ENCODE measurements at regions not wholly inside any gene's neighbourhood (a gene's known extent, or its start where the extent isn't known, plus 50 kb on each side); places are given as distances from the start of the nearest gene placed in this dataset.

DNA sequence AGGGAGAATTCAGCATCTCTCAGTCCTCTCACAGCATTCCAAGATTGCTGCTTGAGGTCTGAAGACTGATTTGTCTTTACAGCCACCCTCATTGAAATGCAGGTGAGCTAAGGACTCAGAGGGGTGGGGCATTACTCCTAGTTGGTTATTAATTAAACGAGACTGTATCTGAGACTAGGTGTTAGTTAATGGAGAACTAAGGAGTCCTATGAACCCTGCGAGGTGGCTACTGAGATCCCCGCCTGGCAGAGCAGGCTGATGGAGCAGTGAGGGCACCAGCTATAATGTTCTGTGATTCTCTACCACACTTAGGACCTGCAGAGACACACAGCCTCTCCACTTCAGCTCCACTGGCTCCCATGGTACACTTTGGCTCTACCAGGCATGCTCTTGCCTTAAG is 215.3 kb downstream of the MID1IP1 start:
- Mint-ChIP-seq H3K4me1 (peaks cover 7% of the 10 kb centered on the region), H3K27me3 (no peaks in the 10 kb centered on the region), H3K36me3 (no peaks in the 10 kb centered on the region), H3K9me3 (no peaks in the 10 kb centered on the region), H3K27ac (no peak overlapping the region), H3K4me3 (no peak overlapping the region)
- ATAC-seq = no peak

DNA sequence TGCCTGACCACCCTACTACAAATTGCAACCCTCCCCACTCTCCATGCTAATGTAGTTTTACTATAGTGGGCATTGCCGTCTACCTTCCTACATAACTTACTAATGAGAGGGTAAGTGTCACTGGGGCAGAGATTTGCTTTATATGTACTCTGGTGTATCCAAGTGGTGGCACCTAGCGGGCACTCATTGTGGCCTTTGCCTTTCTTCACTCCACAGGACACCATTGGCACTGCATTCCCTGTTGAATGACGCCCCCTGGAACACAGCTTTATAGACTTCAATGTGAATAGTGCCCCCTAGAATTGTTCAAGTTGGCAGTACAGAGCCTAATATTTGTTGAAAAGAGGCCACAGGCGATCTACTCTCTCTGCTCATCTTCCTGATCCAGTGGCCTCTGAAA is 215.8 kb downstream of the MID1IP1 start:
- no peaks in the 10 kb centered on the region for H3K36me3 Mint-ChIP-seq
- peaks cover 7% of the 10 kb centered on the region for H3K4me1 Mint-ChIP-seq
- no peak for ATAC-seq
- H3K27me3 Mint-ChIP-seq = no peaks in the 10 kb centered on the region
- no peaks in the 10 kb centered on the region for H3K9me3 Mint-ChIP-seq
- no peak overlapping the region for H3K27ac Mint-ChIP-seq
- H3K4me3 Mint-ChIP-seq = no peak overlapping the region

DNA sequence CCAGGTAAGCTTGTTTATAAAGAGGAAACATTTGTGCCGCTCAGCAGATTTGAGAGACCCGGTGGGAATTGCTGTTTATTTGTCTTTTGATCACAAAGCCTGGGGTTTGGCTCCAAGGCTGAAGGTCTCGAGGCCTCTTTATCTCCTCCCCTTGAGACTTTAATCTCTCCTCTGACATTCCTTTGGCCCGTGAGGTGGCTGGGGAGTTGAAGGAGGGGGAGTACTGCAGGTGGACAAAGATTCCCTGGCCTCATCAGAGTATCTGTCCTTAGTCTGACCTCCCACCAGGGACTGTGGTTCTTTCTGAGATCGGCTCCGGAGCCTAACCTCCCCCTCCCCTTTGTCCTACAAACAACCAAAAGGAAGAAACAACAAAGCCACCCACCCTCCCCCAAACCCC is 216.5 kb downstream of the MID1IP1 start:
- H3K4me3 Mint-ChIP-seq = no peak overlapping the region
- H3K36me3 Mint-ChIP-seq = no peaks in the 10 kb centered on the region
- no peaks in the 10 kb centered on the region for H3K9me3 Mint-ChIP-seq
- ATAC-seq = no peak
- H3K4me1 Mint-ChIP-seq = peaks cover 7% of the 10 kb centered on the region
- no peak overlapping the region for H3K27ac Mint-ChIP-seq
- H3K27me3 Mint-ChIP-seq = no peaks in the 10 kb centered on the region

DNA sequence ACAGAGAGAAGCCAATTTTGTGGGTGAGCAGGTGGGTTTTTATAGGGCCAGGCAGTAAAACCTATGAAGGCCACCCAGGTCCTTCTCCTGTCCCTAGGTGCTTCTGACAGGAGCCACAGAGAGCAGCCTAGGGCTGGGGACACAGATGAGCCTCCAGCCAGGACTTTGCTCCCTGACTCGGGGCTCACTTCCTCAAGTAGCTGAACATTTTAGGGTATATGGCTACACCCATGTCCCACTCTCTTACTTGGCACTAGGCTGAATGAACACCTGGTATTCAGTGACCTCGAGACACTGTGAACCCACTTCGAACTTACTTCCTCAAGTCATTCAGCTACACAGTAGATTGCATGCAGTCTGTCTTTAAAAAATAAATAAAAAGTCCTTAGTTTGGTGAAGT is 217.3 kb downstream of the MID1IP1 start:
- Mint-ChIP-seq H3K4me3 (no peak overlapping the region), H3K27me3 (no peaks in the 10 kb centered on the region), H3K36me3 (no peaks in the 10 kb centered on the region), H3K4me1 (no peaks in the 10 kb centered on the region), H3K27ac (no peak overlapping the region), H3K9me3 (no peaks in the 10 kb centered on the region)
- no peak for ATAC-seq

DNA sequence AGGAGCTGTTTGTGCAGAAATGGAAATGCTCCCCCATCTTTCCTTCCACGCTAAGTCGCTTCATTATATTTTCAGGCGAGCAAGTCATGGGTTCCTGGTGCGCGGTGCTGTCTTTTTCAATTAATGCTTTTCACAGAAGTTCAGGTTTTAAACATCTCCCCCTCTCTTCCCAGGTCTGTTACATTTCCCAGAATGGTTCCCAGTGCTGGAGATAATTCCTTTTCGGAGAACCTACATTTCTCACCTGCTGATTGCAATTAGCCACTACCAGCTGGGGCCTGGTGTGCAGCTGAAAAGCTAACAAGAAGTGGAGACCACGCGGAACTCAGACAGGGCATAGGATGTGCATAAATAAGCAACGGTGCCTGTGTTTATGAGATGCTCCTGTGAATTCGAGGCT is 217.8 kb downstream of the MID1IP1 start:
- H3K27me3 Mint-ChIP-seq = no peaks in the 10 kb centered on the region
- H3K4me3 Mint-ChIP-seq = no peak overlapping the region
- H3K4me1 Mint-ChIP-seq = no peaks in the 10 kb centered on the region
- no peak for ATAC-seq
- H3K27ac Mint-ChIP-seq = no peak overlapping the region
- no peaks in the 10 kb centered on the region for H3K9me3 Mint-ChIP-seq
- no peaks in the 10 kb centered on the region for H3K36me3 Mint-ChIP-seq

DNA sequence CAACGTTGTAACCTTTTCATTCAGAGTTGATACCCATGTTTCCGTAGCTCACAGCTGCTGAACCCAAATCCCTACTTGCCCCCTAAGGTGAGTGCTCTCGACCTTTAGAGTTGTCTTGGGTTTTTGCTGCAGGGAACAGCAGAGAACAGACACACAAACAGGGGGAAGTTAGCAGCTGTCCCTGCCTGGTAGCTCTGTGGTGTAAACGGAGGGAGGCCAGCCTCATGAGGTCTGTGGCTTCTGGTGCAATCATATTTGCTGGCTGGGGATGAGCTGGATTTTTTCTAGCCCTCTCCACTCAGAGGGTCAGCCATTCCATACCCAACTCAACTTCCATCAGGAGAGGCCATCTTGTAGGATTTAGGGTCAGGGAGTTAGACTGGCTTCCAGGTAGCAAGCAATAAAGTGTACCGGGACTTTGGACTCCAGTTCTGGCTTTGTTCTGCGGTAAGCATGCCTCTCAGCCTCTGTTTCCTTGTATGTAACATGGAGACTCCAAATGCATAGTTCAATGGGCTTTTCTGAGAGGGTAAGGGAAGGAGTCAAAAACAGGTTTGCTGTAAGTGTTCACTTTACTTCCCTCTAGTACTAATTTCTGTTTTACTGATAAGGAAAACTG is 218.9 kb downstream of the MID1IP1 start:
- Mint-ChIP-seq H3K36me3 (no peaks in the 10 kb centered on the region), H3K27me3 (no peaks in the 10 kb centered on the region), H3K4me3 (no peak overlapping the region), H3K27ac (no peak overlapping the region), H3K9me3 (no peaks in the 10 kb centered on the region), H3K4me1 (no peaks in the 10 kb centered on the region)
- no peak for ATAC-seq

DNA sequence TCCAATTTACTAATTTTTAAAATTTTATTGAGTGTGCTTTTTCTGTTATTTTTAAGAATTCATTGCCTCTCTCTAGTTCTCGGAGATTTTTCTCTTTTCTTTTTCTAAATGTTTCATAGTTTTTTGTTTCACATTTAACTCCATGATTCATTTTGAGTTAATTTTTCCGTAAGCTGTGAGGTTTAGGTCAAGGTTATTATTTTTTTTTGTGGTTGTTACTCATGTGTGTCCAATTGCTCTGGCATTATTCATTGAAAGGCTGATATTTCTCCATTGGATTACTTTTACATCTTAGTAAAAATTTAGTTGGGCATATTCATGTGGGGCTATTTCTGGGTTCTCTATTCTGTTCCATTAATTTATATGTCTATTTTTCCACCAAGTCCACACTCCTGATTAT is 220.8 kb downstream of the MID1IP1 start:
- no peaks in the 10 kb centered on the region for H3K9me3 Mint-ChIP-seq
- no peaks in the 10 kb centered on the region for H3K4me1 Mint-ChIP-seq
- no peaks in the 10 kb centered on the region for H3K36me3 Mint-ChIP-seq
- no peak for ATAC-seq
- H3K27ac Mint-ChIP-seq = no peak overlapping the region
- no peaks in the 10 kb centered on the region for H3K27me3 Mint-ChIP-seq
- H3K4me3 Mint-ChIP-seq = no peak overlapping the region

DNA sequence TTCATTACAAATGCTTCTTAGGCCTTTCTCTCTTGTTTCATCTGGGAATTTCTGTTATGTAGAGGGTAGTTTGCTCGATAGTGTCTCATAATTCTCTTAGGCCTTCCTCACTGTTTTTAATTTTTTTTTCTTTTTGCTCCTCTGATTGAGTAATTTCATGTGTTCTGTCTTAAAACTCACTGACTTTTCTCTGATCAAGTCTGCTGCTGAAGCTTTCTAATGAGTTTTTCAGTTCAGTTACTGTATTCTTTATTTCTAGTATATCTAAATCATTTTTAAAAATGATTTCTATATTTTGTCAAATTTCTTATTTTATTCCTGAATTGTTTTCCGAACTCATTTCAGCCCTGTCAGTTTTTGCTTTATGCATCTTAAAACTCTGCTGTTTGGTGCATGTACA is 228.0 kb downstream of the MID1IP1 start:
- no peaks in the 10 kb centered on the region for H3K27me3 Mint-ChIP-seq
- H3K36me3 Mint-ChIP-seq = peaks cover 4% of the 10 kb centered on the region
- H3K4me3 Mint-ChIP-seq = no peak overlapping the region
- H3K9me3 Mint-ChIP-seq = peaks cover 9% of the 10 kb centered on the region
- no peaks in the 10 kb centered on the region for H3K4me1 Mint-ChIP-seq
- ATAC-seq = no peak
- H3K27ac Mint-ChIP-seq = no peak overlapping the region

DNA sequence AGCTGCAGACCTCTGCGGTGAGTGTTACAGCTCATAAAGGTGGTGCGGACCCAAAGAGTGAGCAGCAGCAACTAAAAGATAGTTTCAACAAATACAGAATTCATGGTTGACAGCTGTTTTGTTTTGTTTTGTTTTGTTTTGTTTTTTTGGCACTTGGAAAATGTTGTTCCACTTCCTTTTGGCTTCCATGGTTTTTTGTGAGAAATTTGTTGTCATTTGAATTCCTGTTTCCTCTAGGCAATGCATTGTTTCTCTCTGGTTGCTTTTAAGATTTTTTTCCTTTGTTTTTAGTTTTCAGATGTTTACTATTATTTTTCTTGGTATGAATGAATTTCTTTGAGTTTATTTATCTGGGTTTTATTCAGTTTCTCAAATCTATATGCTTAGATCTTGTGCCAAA is 229.4 kb downstream of the MID1IP1 start:
- Mint-ChIP-seq H3K9me3 (peaks cover 9% of the 10 kb centered on the region), H3K4me3 (no peak overlapping the region), H3K27ac (no peak overlapping the region), H3K36me3 (peaks cover 4% of the 10 kb centered on the region), H3K27me3 (no peaks in the 10 kb centered on the region), H3K4me1 (no peaks in the 10 kb centered on the region)
- no peak for ATAC-seq

DNA sequence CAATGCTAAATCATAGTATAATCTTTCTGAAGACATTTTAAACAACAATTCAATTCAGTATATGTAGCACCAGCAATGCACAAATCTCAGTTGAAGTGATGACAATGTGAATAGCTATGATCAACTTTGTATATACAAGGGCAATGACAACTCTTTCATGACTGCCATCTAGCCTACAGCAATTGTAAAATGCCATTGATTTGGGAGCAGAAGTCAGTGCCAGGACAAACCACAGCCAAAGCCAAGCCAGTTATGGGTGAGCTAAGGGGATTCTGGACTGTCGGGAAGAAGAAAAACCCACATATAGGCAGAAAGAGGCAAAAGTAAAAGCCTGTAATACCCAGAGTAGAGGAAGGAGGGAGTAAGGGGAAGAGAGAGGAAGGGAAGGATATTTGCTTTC is 238.6 kb downstream of the MID1IP1 start:
- no peaks in the 10 kb centered on the region for H3K9me3 Mint-ChIP-seq
- H3K36me3 Mint-ChIP-seq = no peaks in the 10 kb centered on the region
- no peak overlapping the region for H3K27ac Mint-ChIP-seq
- no peak for ATAC-seq
- no peak overlapping the region for H3K4me3 Mint-ChIP-seq
- H3K27me3 Mint-ChIP-seq = no peaks in the 10 kb centered on the region
- H3K4me1 Mint-ChIP-seq = no peaks in the 10 kb centered on the region

DNA sequence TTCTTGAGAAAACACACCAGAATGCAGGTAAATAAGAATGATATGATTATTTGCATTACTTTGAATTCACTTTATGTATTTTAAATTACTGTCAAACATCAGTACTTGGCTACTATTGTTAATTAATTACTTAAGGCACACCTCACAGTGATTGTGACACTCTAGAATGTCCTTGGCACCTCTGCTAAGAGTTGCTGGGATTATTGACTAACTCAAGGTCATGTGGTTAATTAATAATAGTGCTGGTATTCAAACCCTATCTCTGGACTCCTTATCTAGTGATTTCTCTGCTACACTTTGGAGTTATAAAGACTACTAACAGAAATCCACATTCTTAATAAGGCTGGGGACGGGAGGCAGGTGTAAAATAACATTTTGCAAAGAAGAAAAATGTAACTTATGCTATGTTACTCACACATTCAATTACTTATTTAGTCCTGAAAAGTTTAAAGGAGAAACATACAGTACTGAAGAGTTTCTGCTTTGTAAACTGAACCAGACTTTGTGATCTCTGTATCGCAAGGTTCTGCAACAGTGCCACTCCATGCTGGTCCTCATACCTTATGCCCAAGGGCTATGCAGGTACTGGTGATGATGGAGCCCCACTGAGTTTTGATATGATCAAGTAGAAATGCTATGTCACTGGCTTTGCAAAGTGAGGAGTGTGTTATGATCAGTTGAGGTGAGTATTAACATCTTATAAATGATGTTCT is 242.7 kb downstream of the MID1IP1 start:
- Mint-ChIP-seq H3K4me1 (no peaks in the 10 kb centered on the region), H3K4me3 (no peak overlapping the region), H3K36me3 (no peaks in the 10 kb centered on the region), H3K9me3 (no peaks in the 10 kb centered on the region), H3K27me3 (no peaks in the 10 kb centered on the region), H3K27ac (no peak overlapping the region)
- no peak for ATAC-seq

DNA sequence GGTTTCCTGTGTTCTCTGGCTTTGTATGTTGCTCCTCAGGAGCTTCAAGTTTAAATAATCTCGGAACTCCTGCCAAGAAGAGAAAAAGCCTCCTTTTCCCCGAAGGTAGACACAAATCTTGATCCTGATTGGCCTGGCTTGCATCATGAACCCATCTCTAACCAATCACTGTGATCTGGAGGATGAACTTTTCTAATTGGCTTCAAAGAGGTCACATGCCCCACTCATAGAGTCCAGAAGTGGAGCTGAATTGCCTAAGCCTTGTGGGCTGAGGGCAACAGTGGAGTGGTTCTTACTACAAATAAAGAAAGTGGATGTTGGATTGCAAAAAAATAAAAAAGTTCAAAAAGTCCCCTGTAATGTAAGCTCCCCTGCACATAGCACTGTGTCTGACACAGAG is 245.9 kb downstream of the MID1IP1 start:
- no peak overlapping the region for H3K27ac Mint-ChIP-seq

DNA sequence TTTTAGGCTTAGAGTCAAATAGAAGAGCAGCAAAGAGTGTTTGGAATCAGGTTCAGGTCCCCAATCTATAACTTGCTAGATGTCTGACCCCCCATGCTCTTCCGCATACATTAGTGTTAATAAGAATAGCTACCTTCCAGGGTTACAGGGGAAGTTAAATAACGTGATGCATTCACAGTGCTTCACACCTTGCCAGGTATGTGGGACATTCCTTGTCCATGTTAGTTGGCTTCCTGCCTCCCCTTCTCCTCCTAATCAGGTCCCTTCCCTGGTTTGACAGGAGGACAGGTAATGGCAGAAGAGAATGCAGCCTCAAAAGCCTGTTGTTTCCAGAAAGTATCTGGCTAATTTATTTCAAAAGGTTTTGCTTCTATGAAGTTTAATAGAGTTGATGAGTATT is 248.7 kb downstream of the MID1IP1 start:
- no peak for ATAC-seq
- H3K36me3 Mint-ChIP-seq = no peaks in the 10 kb centered on the region
- no peaks in the 10 kb centered on the region for H3K9me3 Mint-ChIP-seq
- no peaks in the 10 kb centered on the region for H3K4me1 Mint-ChIP-seq
- H3K4me3 Mint-ChIP-seq = no peak overlapping the region
- H3K27ac Mint-ChIP-seq = no peak overlapping the region
- H3K27me3 Mint-ChIP-seq = no peaks in the 10 kb centered on the region

More for the DNA sequence above, 245.9 kb downstream of the MID1IP1 start:
- Mint-ChIP-seq H3K9me3 (no peaks in the 10 kb centered on the region), H3K36me3 (no peaks in the 10 kb centered on the region), H3K4me1 (no peaks in the 10 kb centered on the region), H3K27me3 (no peaks in the 10 kb centered on the region), H3K4me3 (no peak overlapping the region)
- no peak for ATAC-seq

DNA sequence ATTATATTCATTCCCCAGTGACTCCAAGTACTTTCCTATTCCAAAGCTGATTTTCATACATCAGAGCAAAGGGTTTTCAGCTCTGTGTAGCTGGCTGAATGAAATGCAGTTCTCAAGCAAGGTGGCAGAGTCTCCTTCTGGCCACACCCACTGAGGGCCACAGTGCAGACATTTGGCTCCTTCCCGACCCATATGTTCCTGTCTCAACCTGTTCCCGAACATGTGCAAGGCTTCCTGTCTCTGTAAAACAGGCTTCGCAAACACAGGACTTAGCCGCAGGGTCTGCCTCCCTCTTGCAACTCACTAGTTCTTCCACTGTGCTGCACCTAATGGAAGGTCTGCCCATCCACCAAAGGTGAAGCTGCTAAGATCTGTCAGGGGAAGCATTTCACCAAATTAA is 249.2 kb downstream of the MID1IP1 start:
- H3K27ac Mint-ChIP-seq = no peak overlapping the region
- H3K9me3 Mint-ChIP-seq = no peaks in the 10 kb centered on the region
- H3K4me1 Mint-ChIP-seq = no peaks in the 10 kb centered on the region
- no peaks in the 10 kb centered on the region for H3K27me3 Mint-ChIP-seq
- H3K4me3 Mint-ChIP-seq = no peak overlapping the region
- ATAC-seq = no peak
- no peaks in the 10 kb centered on the region for H3K36me3 Mint-ChIP-seq

DNA sequence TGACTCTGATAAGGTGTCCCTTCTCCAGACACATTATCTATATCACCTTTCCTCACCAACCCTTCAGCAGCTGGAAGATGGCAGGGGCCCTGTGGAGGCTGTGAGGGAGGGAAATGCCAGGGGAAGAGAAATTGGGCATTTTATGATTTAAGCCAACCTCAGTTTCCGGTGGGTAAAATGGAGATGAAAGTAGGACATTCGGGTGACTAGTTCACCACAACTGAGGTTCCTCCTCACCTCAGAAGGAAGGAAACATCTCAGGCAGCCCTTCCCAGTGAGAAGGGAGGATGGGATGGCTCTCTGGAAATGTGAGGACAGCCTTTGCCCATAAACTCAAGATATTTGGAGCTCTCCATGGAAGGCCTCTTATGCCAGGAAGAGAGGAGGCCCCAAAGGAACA is 251.5 kb downstream of the MID1IP1 start:
- Mint-ChIP-seq H3K36me3 (no peaks in the 10 kb centered on the region), H3K27me3 (no peaks in the 10 kb centered on the region), H3K4me1 (no peaks in the 10 kb centered on the region), H3K9me3 (no peaks in the 10 kb centered on the region), H3K4me3 (no peak overlapping the region), H3K27ac (no peak overlapping the region)
- no peak for ATAC-seq

DNA sequence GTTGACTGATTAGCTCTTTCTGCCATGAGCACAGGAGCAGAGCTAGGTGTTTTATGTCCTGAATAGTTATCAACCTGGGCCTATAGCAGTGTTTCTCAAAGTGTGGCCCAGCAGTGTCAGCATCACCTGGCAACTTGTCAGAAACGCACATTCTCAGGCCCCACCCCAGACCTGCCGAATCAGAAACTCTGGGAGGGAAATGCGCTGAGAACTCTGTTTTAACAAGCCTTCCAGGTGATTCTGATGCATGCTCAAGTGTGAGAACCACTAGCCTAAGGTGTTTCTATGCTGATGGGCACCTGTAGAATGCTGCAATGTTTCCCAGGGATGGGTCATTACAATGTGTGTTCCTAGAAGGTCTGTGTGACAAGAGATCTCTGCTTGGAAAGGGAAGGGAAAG is 257.5 kb downstream of the MID1IP1 start:
- H3K27ac Mint-ChIP-seq = no peak overlapping the region

More for the DNA sequence above, 257.5 kb downstream of the MID1IP1 start:
- ATAC-seq = no peak
- Mint-ChIP-seq H3K9me3 (no peaks in the 10 kb centered on the region), H3K36me3 (no peaks in the 10 kb centered on the region), H3K4me1 (no peaks in the 10 kb centered on the region), H3K4me3 (no peak overlapping the region), H3K27me3 (no peaks in the 10 kb centered on the region)

Measured in stimulated activated memory B cell treated with anti-CD40 and anti-IgM and Interleukin-4, amounts not matched to agents 10 μg/mL and 1 μg/mL and 100 μg/mL, for 72 hours (primary cell).